Midbrain (tissue), 1 donor: ENCODE measurements at regions not wholly inside any gene's neighbourhood (a gene's known extent, or its start where the extent isn't known, plus 50 kb on each side); places are given as distances from the start of the nearest gene placed in this dataset.
"Not testable (repeated sequence)": the region's sequence is repeated elsewhere in the genome, so short reads cannot be mapped to it uniquely, and the experiment has no call there.

Experiments used
- DNase-seq: peaks from one replicate; lab custom pipeline; 2025; lab: John Stamatoyannopoulos, UW

GRCh38 chr13:50156561-50157127 lies 141.4 kb downstream of the KCNRG start:
- no peak for DNase-seq

GRCh38 chr13:50158385-50159165 lies 143.3 kb downstream of the KCNRG start:
- no peak for DNase-seq

DNA sequence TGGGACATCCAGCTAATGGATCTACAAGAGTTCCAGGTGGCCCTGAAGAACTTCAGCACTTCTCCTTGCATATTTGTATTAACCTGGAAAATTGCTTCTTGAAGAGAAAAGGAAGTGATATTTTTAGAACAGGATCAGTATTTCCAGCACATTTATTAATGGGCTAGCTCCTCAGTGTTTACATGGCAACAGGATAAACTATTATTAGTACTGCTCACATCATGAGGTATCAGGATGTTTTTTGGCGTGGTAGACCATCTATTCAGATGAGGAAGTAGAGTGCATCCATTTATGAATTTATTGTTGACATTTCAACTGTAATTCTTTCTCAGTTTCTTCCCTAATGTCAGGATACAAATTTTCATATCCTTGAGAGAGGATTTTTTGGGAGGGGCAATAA lies 144.4 kb downstream of the KCNRG start:
- no peak for DNase-seq

DNA sequence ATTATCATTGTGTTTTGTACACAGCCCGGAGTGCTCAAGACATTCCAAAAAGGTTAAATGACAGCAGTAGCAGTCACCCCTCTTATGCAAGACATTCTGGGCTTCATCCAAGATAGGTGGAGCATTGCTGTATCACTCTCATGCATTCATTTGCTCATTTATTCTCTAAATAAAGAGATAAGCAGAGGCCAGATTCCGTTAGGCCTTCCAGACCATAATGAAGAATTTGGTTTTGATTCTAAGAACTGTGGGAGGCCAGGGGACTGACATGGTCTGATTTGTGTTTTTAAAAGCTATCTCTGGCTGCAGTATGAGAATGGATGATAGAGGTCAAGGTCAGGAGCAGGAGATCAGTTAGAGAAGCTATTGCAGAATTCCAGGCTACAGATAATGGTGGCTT lies 145.8 kb downstream of the KCNRG start:
- DNase-seq: no peak

DNA sequence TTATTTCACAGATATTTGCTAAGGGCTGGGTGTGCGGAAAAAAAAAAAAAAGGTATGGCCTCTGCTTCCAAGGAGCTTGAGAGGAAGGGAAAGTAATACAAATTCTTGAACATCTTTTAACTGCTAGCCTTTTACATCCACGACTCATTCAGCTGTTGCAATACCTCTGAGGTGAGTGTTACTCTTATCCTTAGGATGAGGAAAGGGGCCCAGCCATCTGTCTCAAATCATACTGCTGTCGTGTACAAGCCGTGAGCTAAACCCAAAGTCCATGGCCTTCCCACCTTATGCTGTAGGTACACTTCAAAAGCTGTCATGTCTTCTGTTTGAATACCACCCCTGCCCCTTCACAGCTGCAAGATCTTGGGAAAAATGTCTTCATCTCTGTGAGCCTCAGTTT lies 146.8 kb downstream of the KCNRG start:
- no peak for DNase-seq

DNA sequence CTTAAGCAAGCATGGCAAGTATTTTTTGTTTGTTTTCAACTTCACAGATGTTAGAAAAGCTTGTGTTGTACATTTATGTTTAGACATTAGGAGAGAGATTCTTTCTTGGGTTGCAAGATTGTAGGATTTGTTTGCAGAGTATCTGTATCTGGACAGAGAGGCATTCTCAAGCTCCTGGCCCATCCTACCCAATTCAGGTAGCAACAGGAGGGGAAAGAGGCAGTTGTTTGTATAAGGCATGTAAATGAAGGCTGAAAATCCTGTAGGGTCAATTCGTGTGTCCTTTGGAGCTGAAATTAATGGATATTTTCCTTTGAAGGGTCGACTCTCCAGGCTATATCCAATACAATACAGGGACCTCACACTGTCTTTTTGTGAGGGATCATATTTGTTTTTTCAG lies 147.3 kb downstream of the KCNRG start:
- no peak for DNase-seq

DNA sequence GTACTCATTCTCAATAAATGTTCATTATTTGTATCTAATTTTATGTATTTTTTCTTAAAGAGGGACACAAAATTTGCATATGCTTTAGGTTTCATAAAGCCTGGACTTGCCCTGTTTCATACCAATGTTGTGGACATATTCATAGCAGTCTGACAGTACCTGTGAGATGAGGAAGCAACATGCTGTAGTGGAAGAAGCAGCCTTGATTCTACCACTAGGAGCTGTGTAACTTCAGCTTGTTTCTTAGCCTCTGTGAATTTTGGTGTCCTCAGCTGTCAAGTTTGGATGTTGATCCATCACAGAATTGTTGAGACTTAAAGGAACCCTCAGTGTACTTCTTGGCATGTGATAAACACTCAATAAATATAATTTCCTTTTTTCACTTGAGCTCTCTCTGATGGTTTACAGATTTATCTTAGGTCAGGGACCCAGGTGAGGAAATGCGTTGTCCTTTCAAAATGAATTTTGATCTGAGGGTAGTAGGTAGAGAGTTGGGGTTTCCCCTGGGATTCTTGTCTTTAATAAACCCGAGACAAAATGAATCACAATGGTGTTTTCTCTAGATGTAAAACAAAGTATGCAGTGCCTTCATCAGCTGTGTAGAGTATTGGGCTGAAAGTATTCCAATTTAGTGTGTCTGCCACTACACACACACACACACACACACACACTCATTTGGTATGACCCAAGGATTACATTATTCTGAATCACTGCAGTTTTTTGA lies 152.1 kb downstream of the KCNRG start:
- no peak for DNase-seq

DNA sequence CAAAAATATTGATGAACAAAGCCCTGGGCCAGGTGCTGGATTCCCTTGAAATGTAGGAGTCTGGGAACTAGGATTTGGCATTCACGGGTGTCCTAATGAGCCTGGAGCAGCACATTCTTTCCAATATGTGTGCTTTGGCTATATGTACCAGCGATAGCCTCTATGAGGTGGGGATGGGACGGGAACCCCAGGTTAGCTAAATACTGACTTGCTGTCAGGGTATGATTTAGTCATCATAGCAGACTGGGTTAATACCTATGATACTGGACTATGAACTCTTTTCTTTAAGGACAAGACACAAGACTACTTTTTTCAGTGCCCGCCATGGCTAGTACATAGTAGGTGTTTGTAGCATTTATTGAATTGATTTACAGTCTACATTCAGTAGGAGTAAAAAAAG lies 152.7 kb downstream of the KCNRG start:
- no peak for DNase-seq

DNA sequence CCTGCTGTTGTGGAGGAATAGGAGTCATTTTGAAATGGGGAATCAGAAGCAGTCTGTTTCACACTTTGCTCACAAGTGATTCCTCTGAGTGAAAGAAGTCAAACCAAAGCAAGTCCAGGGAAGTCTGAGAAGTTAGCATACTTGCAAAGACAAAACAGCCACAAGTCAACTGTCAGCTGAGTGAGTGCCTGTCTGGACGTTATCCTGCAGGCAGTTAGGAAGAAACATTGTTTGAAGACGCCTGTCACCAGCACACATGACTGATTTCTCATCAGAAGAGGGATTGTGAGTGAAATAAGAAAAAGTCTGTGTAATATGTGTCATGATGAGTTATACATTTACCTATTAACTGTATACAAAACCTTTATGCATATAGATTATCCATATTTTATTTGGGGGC lies 153.5 kb downstream of the KCNRG start:
- DNase-seq: no peak

DNA sequence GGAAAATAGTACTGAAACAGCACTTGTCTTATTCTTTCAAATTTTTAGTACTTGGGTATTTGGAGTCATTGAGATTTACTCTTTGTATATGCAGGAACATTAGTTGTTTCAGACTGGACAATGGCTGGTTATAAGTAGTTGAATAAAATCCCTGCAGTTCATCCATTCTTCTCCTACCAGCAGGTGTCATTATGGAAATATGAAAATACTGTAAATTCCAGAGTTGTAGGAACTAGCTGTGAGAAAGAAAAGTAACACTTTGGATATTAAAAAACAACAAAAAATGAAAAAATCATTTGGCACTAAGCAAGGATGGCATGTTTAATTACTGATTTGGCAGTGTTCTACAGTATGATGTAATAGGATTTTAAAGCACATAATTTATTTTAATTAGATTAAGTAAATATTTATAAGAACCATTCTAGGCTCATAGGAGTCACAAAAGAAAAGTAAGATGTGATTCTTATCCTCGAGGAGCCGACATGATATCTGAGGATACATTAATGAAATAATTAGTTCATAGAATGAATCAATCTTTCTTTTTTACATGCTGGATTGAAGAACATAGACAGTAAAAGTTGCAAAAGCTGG lies 155.3 kb downstream of the KCNRG start:
- no peak for DNase-seq

DNA sequence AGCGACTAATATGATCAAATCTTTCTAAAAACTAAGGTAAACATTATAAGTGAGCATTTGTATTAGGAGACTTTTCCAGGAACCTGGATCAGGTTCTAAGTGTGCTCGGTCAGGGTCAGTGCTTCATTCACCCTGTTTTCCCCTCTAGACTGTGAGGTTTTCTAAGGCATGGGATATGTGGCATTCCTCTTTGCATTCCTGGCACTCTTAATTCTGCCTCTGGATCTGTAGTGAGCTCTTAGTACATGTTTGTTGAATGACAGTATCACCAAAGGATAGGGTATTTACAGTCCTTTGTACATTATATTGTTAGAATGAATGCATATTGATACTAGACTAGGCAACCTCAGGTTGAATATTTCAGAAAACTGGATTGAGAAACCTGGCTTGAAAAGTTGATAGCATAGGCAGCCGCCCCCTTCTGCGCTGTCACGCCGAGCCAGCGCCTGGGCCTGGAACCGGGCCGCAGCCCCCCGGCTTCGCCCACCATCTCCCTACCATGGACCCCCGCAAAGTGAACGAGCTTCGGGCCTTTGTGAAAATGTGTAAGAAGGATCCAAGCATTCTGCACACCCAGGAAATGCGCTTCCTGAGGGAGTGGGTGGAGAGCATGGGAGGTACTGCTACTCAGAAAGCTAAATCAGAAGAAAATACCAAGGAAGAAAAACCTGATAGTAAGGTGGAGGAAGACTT lies 156.5 kb downstream of the KCNRG start:
- DNase-seq: no peak

GRCh38 chr13:50173045-50173444 lies 157.8 kb downstream of the KCNRG start:
- DNase-seq: not testable (repeated sequence)

DNA sequence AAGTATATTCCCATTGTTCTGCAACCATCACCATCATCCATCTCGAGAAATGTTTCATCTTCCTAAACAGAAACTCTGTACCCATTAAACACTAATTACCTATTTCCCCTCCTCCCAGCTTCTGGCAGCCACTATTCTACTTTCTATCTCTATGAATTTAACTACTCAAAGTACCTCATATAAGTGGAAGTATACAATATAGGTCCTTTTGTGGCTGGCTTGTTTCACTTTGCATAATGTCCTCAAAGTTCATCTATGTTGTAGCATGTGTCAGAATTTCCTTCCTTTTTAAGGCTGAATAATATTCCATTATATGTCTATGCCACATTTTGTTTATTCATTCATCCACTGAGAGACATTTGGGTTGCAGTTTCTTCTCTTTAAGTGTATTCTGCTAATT lies 159.4 kb downstream of the KCNRG start:
- no peak for DNase-seq

GRCh38 chr13:50179977-50180376 lies 164.7 kb downstream of the KCNRG start:
- DNase-seq: no peak

DNA sequence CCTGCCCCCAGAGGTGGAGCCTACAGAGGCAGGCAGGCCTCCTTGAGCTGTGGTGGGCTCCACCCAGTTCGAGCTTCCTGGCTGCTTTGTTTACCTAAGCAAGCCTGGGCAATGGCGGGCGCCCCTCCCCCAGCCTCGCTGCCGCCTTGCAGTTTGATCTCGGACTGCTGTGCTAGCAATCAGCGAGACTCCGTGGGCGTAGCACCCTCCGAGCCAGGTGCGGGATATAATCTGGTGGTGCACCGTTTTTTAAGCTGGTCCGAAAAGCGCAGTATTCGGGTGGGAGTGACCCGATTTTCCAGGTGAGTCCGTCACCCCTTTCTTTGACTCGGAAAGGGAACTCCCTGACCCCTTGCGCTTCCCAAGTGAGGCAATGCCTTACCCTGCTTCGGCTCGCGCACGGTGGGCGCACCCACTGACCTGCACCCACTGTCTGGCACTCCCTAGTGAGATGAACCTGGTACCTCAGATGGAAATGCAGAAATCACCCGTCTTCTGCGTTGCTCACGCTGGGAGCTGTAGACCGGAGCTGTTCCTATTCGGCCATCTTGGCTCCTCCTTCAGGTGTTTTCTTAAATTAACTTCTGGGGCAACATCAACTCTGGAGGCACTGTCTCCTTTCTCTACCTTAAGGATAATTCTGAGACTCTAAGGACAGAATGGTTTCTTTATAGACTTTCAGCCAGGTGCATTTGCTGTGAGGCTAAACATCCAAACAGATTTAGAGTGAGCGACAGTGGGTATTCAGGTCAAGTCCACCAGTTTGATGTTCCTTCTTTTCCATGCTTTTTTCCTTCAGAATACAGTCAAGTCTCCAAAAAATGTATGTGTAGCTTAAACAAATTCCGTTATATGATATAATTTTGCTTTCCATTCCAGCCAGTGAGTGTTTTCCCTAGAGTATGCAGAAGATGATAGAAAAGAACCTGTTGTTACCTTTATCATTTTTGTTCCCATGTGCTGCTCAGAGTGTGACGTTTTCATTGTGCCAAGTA lies 170.8 kb downstream of the KCNRG start:
- DNase-seq: not testable (repeated sequence)

- no peak for DNase-seq
These were observed 172.2 kb downstream of the KCNRG start for GRCh38 chr13:50187352-50188029.

GRCh38 chr13:50188696-50189095 lies 173.5 kb downstream of the KCNRG start:
- DNase-seq: no peak

- DNase-seq: no peak
These were observed 174.2 kb downstream of the KCNRG start for GRCh38 chr13:50189450-50189849.

GRCh38 chr13:50191004-50191403 lies 175.8 kb downstream of the KCNRG start:
- DNase-seq: no peak

- no peak for DNase-seq
These were observed 177.1 kb downstream of the KCNRG start for GRCh38 chr13:50192272-50192813.
